ENCODE measurements at regions not wholly inside any gene's neighbourhood (a gene's known extent, or its start where the extent isn't known, plus 50 kb on each side); places are given as distances from the start of the nearest gene placed in this dataset.

- no peak overlapping the region for H3K27ac ChIP-seq
- no peaks in the 10 kb centered on the region for H3K4me1 ChIP-seq
- WGBS, 2 donors, result 77 to 91% methylated on average over 11 to 12 of the region's 12 CpGs
- TF ChIP-seq EP300 (IDR thresholded peaks at IDR 0.05) (no peak), POLR2A (IDR thresholded peaks at IDR 0.05) (no peak), CTCF (IDR thresholded peaks at IDR 0.05) (no peak), POLR2AphosphoS5 (IDR thresholded peaks at IDR 0.05) (no peak)
- no peaks in the 10 kb centered on the region for H3K36me3 ChIP-seq
- no peak for ATAC-seq (ENCODE audit: low FRiP score in 2 of 2)
- no peaks in the 10 kb centered on the region for H3K27me3 ChIP-seq
- no peak overlapping the region for H3K4me3 ChIP-seq
- no peaks in the 10 kb centered on the region for H3K9me3 ChIP-seq
- no peak for DNase-seq
Measured at GRCh38 chr4:108399610-108400265, 220.6 kb upstream of the RPL34 start.

- TF ChIP-seq EP300 (IDR thresholded peaks at IDR 0.05) (no peak), POLR2A (IDR thresholded peaks at IDR 0.05) (no peak), CTCF (IDR thresholded peaks at IDR 0.05) (no peak), POLR2AphosphoS5 (IDR thresholded peaks at IDR 0.05) (no peak)
- Histone ChIP-seq H3K27ac (no peak overlapping the region), H3K4me3 (no peak overlapping the region), H3K27me3 (no peaks in the 10 kb centered on the region), H3K36me3 (no peaks in the 10 kb centered on the region), H3K4me1 (no peaks in the 10 kb centered on the region), H3K9me3 (no peaks in the 10 kb centered on the region)
- no peak for ATAC-seq (ENCODE audit: low FRiP score in 2 of 2)
- DNase-seq, result no peak
- 66 to 77% methylated on average over 2 to 7 of the region's 7 CpGs for WGBS, 2 donors
Measured at GRCh38 chr4:108398836-108399235, 221.5 kb upstream of the RPL34 start.

GRCh38 chr4:108398316-108398715 lies 222.1 kb upstream of the RPL34 start:
- no peaks in the 10 kb centered on the region for H3K27me3 ChIP-seq
- ATAC-seq (ENCODE audit: low FRiP score in 2 of 2) (no peak), DNase-seq (no peak)
- H3K4me3 ChIP-seq, result no peak overlapping the region
- H3K27ac ChIP-seq, result no peak overlapping the region
- H3K36me3 ChIP-seq, result no peaks in the 10 kb centered on the region
- WGBS, 2 donors, result 74 to 86% methylated on average over 11 of the region's 11 CpGs
- no peaks in the 10 kb centered on the region for H3K9me3 ChIP-seq
- TF ChIP-seq CTCF (IDR thresholded peaks at IDR 0.05) (no peak), POLR2AphosphoS5 (IDR thresholded peaks at IDR 0.05) (no peak), EP300 (IDR thresholded peaks at IDR 0.05) (no peak), POLR2A (IDR thresholded peaks at IDR 0.05) (no peak)
- no peaks in the 10 kb centered on the region for H3K4me1 ChIP-seq

- Histone ChIP-seq H3K9me3 (no peaks in the 10 kb centered on the region), H3K4me3 (no peak overlapping the region)
Measured at GRCh38 chr4:108397850-108398249, 222.5 kb upstream of the RPL34 start.

More at GRCh38 chr4:108397850-108398249, 222.5 kb upstream of the RPL34 start:
- 86 to 88% methylated on average over 5 of the region's 5 CpGs for WGBS, 2 donors
- TF ChIP-seq POLR2A (IDR thresholded peaks at IDR 0.05) (no peak), CTCF (IDR thresholded peaks at IDR 0.05) (no peak), POLR2AphosphoS5 (IDR thresholded peaks at IDR 0.05) (no peak)
- H3K4me1 ChIP-seq, result no peaks in the 10 kb centered on the region
- H3K36me3 ChIP-seq, result no peaks in the 10 kb centered on the region
- no peak overlapping the region for H3K27ac ChIP-seq
- DNase-seq (no peak), ATAC-seq (ENCODE audit: low FRiP score in 2 of 2) (no peak)
- H3K27me3 ChIP-seq, result no peaks in the 10 kb centered on the region
